Endodermal cell (in vitro differentiated cells): ENCODE measurements at regions not wholly inside any gene's neighbourhood (a gene's known extent, or its start where the extent isn't known, plus 50 kb on each side); places are given as distances from the start of the nearest gene placed in this dataset.
A peak's percentile ranks its signal among the peaks of the same experiment; 100 is the strongest.

Experiments used
- DNase-seq: peaks from one replicate; pipeline ENCODE4 v3.0.0-alpha.2; 2017
- H3K27ac ChIP-seq: 2 replicates; pipeline ENCODE4 v1.5.1; 2013; ENCODE audit warnings: mild to moderate bottlenecking, low read depth, low read length, moderate library complexity
- H3K27me3 ChIP-seq: 2 replicates; pipeline ENCODE4 v1.6.1; 2013; ENCODE audit warnings: mild to moderate bottlenecking, low read length, moderate library complexity; ENCODE audit not compliant: insufficient read depth, control insufficient read depth, poor library complexity, severe bottlenecking
- H3K36me3 ChIP-seq: 2 replicates; pipeline ENCODE4 v1.7.0; 2013; ENCODE audit warnings: mild to moderate bottlenecking, low read length, moderate library complexity; ENCODE audit not compliant: control insufficient read depth, insufficient read depth
- H3K4me1 ChIP-seq: one replicate; pipeline ENCODE4 v1.7.0; 2013; ENCODE audit warnings: low read length; ENCODE audit not compliant: control insufficient read depth, insufficient read depth
- H3K4me3 ChIP-seq: 2 replicates; pipeline ENCODE4 v1.5.1; 2013; ENCODE audit warnings: mild to moderate bottlenecking, low read length, moderate library complexity
- H3K9ac ChIP-seq: 2 replicates; pipeline ENCODE4 v1.6.1; 2013; ENCODE audit warnings: mild to moderate bottlenecking, low read length, moderate library complexity; ENCODE audit not compliant: poor library complexity, severe bottlenecking; ENCODE audit errors: extremely low read depth
- H3K9me3 ChIP-seq: 2 replicates; pipeline ENCODE4 v1.6.1; 2013; ENCODE audit warnings: mild to moderate bottlenecking, low read length, moderate library complexity; ENCODE audit not compliant: control insufficient read depth
- H3K27ac Mint-ChIP-seq: 2 replicates; pipeline ENCODE4 v1.8.0; 2020; ENCODE audit warnings: mixed read lengths
- H3K27me3 Mint-ChIP-seq: 2 replicates; pipeline ENCODE4 v1.8.0; 2021; ENCODE audit warnings: mild to moderate bottlenecking, mixed read lengths; ENCODE audit not compliant: insufficient read depth
- H3K36me3 Mint-ChIP-seq: 2 replicates; pipeline ENCODE4 v1.8.0; 2020; ENCODE audit warnings: low read depth, mixed read lengths
- H3K4me1 Mint-ChIP-seq: 2 replicates; pipeline ENCODE4 v1.8.0; 2020; ENCODE audit warnings: mixed read lengths
- H3K4me3 Mint-ChIP-seq: 2 replicates; pipeline ENCODE4 v1.8.0; 2020; ENCODE audit warnings: mild to moderate bottlenecking, moderate library complexity, mixed read lengths
- H3K9me3 Mint-ChIP-seq: 2 replicates; pipeline ENCODE4 v1.8.0; 2020; ENCODE audit warnings: mild to moderate bottlenecking, mixed read lengths
- WGBS, 2 experiments: methylation state at CpG; one replicate each; pipeline versions ENCODE4 v1.1.5 to v1.1.7; 2013; ENCODE audit warnings: missing lambda C conversion rate in 2 of 2, mixed read lengths in 1 of 2; ENCODE audit not compliant: insufficient coverage in 1 of 2, insufficient read length in 1 of 2; 5-methylcytosine and 5-hydroxymethylcytosine counted together
- TF ChIP-seq, protein P1 (sequence below): fragments of 200-600 bp; sonication (generic); conservative IDR thresholded peaks from 2 replicates; pipeline ENCODE4 v1.5.0; 2021; ENCODE audit warnings: antibody characterized with exemption, mild to moderate bottlenecking

DNA sequence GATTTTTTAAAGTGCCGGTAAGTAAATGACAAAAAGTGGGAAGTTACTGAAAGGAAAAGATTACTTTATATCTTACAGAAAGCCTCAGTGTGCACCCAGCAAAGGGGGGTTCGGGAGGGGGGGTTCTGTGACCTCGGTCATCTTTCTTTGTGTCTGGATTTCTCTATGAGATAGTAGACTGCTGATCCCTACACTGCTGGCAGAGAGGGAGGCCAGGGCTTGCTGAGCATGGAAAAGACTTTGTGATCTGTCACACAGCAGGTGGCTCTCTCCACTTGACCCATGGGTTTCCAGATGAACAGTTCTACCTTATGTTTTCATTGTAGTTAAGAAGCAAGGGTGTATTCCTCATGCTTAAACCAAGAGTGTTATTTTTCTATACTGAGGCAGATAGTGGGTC lies 475.6 kb downstream of the PCDH10 start:
- H3K36me3 ChIP-seq, result no peaks in the 10 kb centered on the region
- peak overlapping the region; percentile 55 for H3K27ac ChIP-seq
- Mint-ChIP-seq H3K4me1 (peaks cover 35% of the 10 kb centered on the region), H3K4me3 (no peak overlapping the region), H3K9me3 (peaks cover 10% of the 10 kb centered on the region), H3K27me3 (no peaks in the 10 kb centered on the region), H3K36me3 (no peaks in the 10 kb centered on the region), H3K27ac (peak overlapping the region; percentile 60)
- 35% methylated on average over 3 of the region's 3 CpGs; no CpG with 5 or more reads in 1 of the 2 experiments for WGBS, 2 experiments
- H3K4me1 ChIP-seq, result peaks cover 7% of the 10 kb centered on the region
- H3K9ac ChIP-seq, result no peak overlapping the region
- H3K4me3 ChIP-seq, result no peak overlapping the region
- DNase-seq, result peak; percentile 65
- no peaks in the 10 kb centered on the region for H3K9me3 ChIP-seq
- TF ChIP-seq, protein P1, sequence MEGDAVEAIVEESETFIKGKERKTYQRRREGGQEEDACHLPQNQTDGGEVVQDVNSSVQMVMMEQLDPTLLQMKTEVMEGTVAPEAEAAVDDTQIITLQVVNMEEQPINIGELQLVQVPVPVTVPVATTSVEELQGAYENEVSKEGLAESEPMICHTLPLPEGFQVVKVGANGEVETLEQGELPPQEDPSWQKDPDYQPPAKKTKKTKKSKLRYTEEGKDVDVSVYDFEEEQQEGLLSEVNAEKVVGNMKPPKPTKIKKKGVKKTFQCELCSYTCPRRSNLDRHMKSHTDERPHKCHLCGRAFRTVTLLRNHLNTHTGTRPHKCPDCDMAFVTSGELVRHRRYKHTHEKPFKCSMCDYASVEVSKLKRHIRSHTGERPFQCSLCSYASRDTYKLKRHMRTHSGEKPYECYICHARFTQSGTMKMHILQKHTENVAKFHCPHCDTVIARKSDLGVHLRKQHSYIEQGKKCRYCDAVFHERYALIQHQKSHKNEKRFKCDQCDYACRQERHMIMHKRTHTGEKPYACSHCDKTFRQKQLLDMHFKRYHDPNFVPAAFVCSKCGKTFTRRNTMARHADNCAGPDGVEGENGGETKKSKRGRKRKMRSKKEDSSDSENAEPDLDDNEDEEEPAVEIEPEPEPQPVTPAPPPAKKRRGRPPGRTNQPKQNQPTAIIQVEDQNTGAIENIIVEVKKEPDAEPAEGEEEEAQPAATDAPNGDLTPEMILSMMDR, result no peak
- no peaks in the 10 kb centered on the region for H3K27me3 ChIP-seq

DNA sequence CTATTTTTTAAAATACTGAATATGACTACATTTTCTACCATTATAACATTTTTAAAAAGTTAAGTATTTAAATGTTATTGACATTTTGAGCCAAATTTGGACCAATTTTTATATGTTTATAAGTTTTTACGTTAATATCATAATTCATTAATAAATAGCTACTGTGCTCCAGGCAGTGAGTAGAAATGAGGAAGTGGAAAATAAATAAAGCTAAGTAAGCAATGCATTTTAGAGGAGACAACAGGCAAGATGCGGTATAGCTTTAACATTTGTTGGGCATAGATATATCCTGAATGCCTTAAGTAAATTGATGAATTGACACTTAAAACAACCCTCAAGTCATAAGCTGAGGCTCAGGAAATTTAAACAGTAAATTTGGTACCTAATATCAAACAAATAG lies 474.8 kb downstream of the PCDH10 start:
- no peak for DNase-seq
- Histone ChIP-seq H3K4me1 (peaks cover 7% of the 10 kb centered on the region), H3K9me3 (no peaks in the 10 kb centered on the region), H3K9ac (no peak overlapping the region), H3K27me3 (no peaks in the 10 kb centered on the region), H3K27ac (no peak overlapping the region), H3K36me3 (no peaks in the 10 kb centered on the region), H3K4me3 (no peak overlapping the region)
- WGBS, 2 experiments, result 100% methylated on average over 1 of the region's 2 CpGs
- TF ChIP-seq, protein P1, result no peak
- Mint-ChIP-seq H3K36me3 (no peaks in the 10 kb centered on the region), H3K4me3 (no peak overlapping the region), H3K9me3 (peaks cover 9% of the 10 kb centered on the region), H3K27ac (no peak overlapping the region), H3K4me1 (peaks cover 36% of the 10 kb centered on the region), H3K27me3 (no peaks in the 10 kb centered on the region)

DNA sequence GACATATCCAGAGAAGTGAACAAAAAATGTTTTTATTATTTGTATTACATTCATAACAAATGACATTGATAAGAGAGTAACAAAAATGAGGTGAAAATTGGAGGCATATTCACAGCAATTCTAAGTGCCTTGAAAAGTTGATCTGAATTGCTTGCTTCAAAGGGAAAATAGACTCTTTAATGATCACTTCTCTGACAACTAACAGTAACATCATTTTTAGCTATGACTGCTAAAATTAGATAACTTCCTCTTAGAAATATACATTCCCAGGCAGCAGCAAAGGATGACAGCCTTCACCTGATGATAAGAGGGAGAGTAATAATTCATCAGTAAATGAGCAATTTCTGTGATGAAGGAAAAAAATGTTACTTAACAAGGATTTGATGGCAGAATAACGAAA lies 472.5 kb downstream of the PCDH10 start:
- Histone ChIP-seq H3K9me3 (no peaks in the 10 kb centered on the region), H3K4me1 (peaks cover 7% of the 10 kb centered on the region), H3K36me3 (no peaks in the 10 kb centered on the region), H3K27me3 (no peaks in the 10 kb centered on the region), H3K27ac (no peak overlapping the region), H3K4me3 (no peak overlapping the region), H3K9ac (no peak overlapping the region)
- 91 to 100% methylated on average over 1 of the region's 1 CpG for whole genome bisulfite sequencing, 2 experiments
- H3K36me3 Mint-ChIP-seq, result no peaks in the 10 kb centered on the region
- H3K4me1 Mint-ChIP-seq, result peaks cover 36% of the 10 kb centered on the region
- no peaks in the 10 kb centered on the region for H3K9me3 Mint-ChIP-seq
- no peak overlapping the region for H3K27ac Mint-ChIP-seq
- TF ChIP-seq, protein P1, result no peak
- DNase-seq, result no peak
- H3K27me3 Mint-ChIP-seq, result no peaks in the 10 kb centered on the region
- no peak overlapping the region for H3K4me3 Mint-ChIP-seq
